ENCODE measurements at regions not wholly inside any gene's neighbourhood (a gene's known extent, or its start where the extent isn't known, plus 50 kb on each side); places are given as distances from the start of the nearest gene placed in this dataset.

GRCh38 chr5:2921651-2922050 lies 170.2 kb upstream of the IRX2 start:
- no peak overlapping the region for H3K4me3 ChIP-seq
- H3K27me3 ChIP-seq (replicated peaks; ENCODE audit: insufficient read depth) = no peaks in the 10 kb centered on the region
- ATAC-seq (ENCODE audit: insufficient number of reproducible peaks, low FRiP score, low read depth) = no peak
- no peaks in the 10 kb centered on the region for H3K9me3 ChIP-seq
- H3K4me1 ChIP-seq (ENCODE audit: control insufficient read depth in 1 of 2, low read depth in 2 of 2) = no peaks in the 10 kb centered on the region
- DNase-seq (ENCODE audit: low spot score) = no peak
- H3K36me3 ChIP-seq = no peaks in the 10 kb centered on the region
- H3K27ac ChIP-seq = no peak overlapping the region
- TF ChIP-seq CTCF (IDR thresholded peaks at IDR 0.05) = no peak

GRCh38 chr5:2921176-2921575 lies 169.7 kb upstream of the IRX2 start:
- DNase-seq (ENCODE audit: low spot score) (no peak), ATAC-seq (ENCODE audit: insufficient number of reproducible peaks, low FRiP score, low read depth) (no peak)
- no peaks in the 10 kb centered on the region for H3K27me3 ChIP-seq (replicated peaks; ENCODE audit: insufficient read depth)
- no peak overlapping the region for H3K4me3 ChIP-seq
- H3K9me3 ChIP-seq = no peaks in the 10 kb centered on the region
- TF ChIP-seq CTCF (IDR thresholded peaks at IDR 0.05) = no peak
- no peak overlapping the region for H3K27ac ChIP-seq
- H3K4me1 ChIP-seq (ENCODE audit: control insufficient read depth in 1 of 2, low read depth in 2 of 2) = no peaks in the 10 kb centered on the region
- H3K36me3 ChIP-seq = no peaks in the 10 kb centered on the region

DNA sequence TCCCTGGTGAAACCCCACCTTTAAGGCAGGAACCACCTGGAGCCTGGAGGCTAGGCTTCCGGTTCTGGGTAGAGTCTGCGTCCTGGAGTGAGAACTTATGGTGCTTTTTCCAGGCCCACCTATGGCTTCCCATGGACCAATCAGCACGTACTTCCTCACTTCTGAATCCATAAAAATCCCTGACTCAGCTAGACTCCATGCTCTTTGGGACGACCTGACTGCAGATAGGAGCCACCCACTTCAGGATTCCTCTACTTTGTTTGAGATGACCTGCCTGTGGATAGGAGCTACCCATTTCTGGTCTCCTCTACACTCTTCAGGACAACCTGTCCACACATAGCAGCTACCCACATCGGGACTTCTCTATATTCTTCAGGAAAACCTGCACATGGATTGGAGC lies 168.8 kb upstream of the IRX2 start:
- ATAC-seq (ENCODE audit: insufficient number of reproducible peaks, low FRiP score, low read depth) (no peak), DNase-seq (ENCODE audit: low spot score) (no peak)
- H3K9me3 ChIP-seq = no peaks in the 10 kb centered on the region
- no peaks in the 10 kb centered on the region for H3K36me3 ChIP-seq
- no peaks in the 10 kb centered on the region for H3K4me1 ChIP-seq (ENCODE audit: control insufficient read depth in 1 of 2, low read depth in 2 of 2)
- H3K4me3 ChIP-seq = no peak overlapping the region
- no peak overlapping the region for H3K27ac ChIP-seq
- no peaks in the 10 kb centered on the region for H3K27me3 ChIP-seq (replicated peaks; ENCODE audit: insufficient read depth)
- no peak for TF ChIP-seq CTCF (IDR thresholded peaks at IDR 0.05)

DNA sequence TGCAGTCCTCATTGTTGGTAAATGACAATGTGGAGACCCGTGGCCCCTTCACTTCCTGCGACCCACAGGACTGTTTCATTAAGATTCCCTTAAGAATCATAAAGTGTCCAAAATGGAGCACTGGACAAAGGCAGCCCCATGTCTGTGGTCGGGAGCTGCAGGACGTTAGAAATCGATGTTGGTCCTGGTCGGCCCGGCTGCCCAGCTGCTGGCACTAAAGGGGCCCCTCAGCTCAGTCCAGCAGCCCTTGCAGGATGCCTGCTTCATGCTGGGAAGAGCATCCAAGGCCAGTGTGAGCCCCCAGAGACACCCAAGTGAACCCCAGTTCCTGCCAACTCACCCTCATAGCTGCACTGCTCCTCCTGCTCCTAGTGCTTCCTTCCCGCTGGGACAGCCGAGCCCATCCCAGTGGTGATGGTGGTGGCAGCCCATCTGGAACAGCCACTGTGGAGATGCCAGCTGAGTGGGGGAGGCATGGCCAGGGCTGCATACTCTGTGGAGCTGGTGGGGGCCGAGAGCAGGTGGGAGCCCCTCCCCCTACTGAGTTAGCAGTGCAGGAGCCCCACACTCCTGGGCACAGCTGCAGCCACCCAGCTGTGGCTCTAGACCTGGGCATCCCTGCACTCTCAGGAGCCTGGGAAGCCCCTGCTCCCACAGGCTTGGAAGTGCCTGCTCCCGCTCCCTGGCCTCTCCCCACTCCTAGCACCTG lies 168.0 kb upstream of the IRX2 start:
- DNase-seq (ENCODE audit: low spot score) = no peak
- no peaks in the 10 kb centered on the region for H3K36me3 ChIP-seq
- no peak for ATAC-seq (ENCODE audit: insufficient number of reproducible peaks, low FRiP score, low read depth)
- no peak for TF ChIP-seq CTCF (IDR thresholded peaks at IDR 0.05)
- no peak overlapping the region for H3K27ac ChIP-seq
- H3K4me1 ChIP-seq (ENCODE audit: control insufficient read depth in 1 of 2, low read depth in 2 of 2) = no peaks in the 10 kb centered on the region
- H3K4me3 ChIP-seq = no peak overlapping the region
- H3K27me3 ChIP-seq (replicated peaks; ENCODE audit: insufficient read depth) = no peaks in the 10 kb centered on the region
- no peaks in the 10 kb centered on the region for H3K9me3 ChIP-seq

GRCh38 chr5:2917524-2917923 lies 166.0 kb upstream of the IRX2 start:
- DNase-seq (ENCODE audit: low spot score) = no peak
- H3K36me3 ChIP-seq = no peaks in the 10 kb centered on the region
- no peaks in the 10 kb centered on the region for H3K4me1 ChIP-seq (ENCODE audit: control insufficient read depth in 1 of 2, low read depth in 2 of 2)
- ATAC-seq (ENCODE audit: insufficient number of reproducible peaks, low FRiP score, low read depth) = no peak
- no peak overlapping the region for H3K4me3 ChIP-seq
- no peaks in the 10 kb centered on the region for H3K27me3 ChIP-seq (replicated peaks; ENCODE audit: insufficient read depth)
- no peak for TF ChIP-seq CTCF (IDR thresholded peaks at IDR 0.05)
- no peak overlapping the region for H3K27ac ChIP-seq
- no peaks in the 10 kb centered on the region for H3K9me3 ChIP-seq
